Suprapubic skin (tissue), 4 donors: ENCODE measurements at regions not wholly inside any gene's neighbourhood (a gene's known extent, or its start where the extent isn't known, plus 50 kb on each side); places are given as distances from the start of the nearest gene placed in this dataset.

Source experiments
- POLR2A ChIP-seq, 2 donors: fragments of 450-650 bp; IDR thresholded peaks; one replicate each; pipeline ENCODE4 v1.6.1; 2017; ENCODE audit warnings: antibody characterized with exemption in 2 of 2, mild to moderate bottlenecking in 2 of 2, moderate library complexity in 2 of 2
- POLR2AphosphoS5 ChIP-seq, 3 donors: sonication (generic); formaldehyde crosslinking; IDR thresholded peaks; one replicate each; pipeline ENCODE4 v1.6.1; 2017; ENCODE audit warnings: antibody characterized with exemption in 3 of 3
- TF ChIP-seq, protein P1 (sequence below), 2 donors: fragments of 200-600 bp in 1 of 2; fragments of 450-650 bp in 1 of 2; sonication (generic) in 1 of 2; IDR thresholded peaks; one replicate each; pipeline ENCODE4 v1.5.1; 2016 to 2019; ENCODE audit warnings: antibody characterized with exemption in 2 of 2, mild to moderate bottlenecking in 1 of 2, moderate library complexity in 1 of 2

DNA sequence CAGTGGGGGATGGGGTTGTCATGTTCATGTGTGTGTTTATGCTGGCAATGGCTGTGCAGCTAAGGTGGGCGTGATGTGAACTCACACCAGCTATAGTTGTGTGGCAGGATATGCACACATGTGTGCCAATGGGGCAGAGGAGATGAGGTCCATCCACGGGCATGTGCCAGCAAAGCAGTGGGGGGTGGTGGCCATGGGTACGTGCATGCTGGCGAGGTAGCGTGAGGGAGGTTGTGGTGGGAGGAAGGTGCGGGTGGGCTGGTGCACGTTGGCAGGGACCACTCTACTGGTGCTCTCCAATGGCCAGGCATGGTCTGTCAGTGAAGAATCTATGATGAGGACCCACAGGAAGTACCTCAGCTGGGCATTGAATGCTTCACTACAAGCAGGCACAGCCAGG, 567.5 kb upstream of the SORCS1 start:
- TF ChIP-seq POLR2A (IDR thresholded peaks at IDR 0.05) (no peak), POLR2AphosphoS5 (IDR thresholded peaks at IDR 0.05) (no peak)
- TF ChIP-seq, protein P1, sequence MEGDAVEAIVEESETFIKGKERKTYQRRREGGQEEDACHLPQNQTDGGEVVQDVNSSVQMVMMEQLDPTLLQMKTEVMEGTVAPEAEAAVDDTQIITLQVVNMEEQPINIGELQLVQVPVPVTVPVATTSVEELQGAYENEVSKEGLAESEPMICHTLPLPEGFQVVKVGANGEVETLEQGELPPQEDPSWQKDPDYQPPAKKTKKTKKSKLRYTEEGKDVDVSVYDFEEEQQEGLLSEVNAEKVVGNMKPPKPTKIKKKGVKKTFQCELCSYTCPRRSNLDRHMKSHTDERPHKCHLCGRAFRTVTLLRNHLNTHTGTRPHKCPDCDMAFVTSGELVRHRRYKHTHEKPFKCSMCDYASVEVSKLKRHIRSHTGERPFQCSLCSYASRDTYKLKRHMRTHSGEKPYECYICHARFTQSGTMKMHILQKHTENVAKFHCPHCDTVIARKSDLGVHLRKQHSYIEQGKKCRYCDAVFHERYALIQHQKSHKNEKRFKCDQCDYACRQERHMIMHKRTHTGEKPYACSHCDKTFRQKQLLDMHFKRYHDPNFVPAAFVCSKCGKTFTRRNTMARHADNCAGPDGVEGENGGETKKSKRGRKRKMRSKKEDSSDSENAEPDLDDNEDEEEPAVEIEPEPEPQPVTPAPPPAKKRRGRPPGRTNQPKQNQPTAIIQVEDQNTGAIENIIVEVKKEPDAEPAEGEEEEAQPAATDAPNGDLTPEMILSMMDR (IDR thresholded peaks at IDR 0.05) = no peak
